Lower leg skin (tissue), 4 donors: ENCODE measurements at regions not wholly inside any gene's neighbourhood (a gene's known extent, or its start where the extent isn't known, plus 50 kb on each side); places are given as distances from the start of the nearest gene placed in this dataset.

Source experiments
- DNase-seq, 2 donors: peaks; one replicate each; pipeline ENCODE4 v3.0.0-alpha.2; 2019; ENCODE audit warnings: low spot score in 2 of 2
- H3K4me3 ChIP-seq: fragments of 200-600 bp; sonication (generic); 2 replicates; pipeline ENCODE4 v1.5.1; 2017; ENCODE audit warnings: mild to moderate bottlenecking, low read depth; ENCODE audit not compliant: poor library complexity, severe bottlenecking
- POLR2A ChIP-seq, 2 donors: fragments of 450-650 bp; IDR thresholded peaks; one replicate each; pipeline ENCODE4 v1.6.1; 2016 to 2017; ENCODE audit warnings: antibody characterized with exemption in 2 of 2, mild to moderate bottlenecking in 1 of 2, moderate library complexity in 1 of 2
- WGBS, 2 donors: methylation state at CpG; one replicate each; pipeline ENCODE4 v1.1.5; 2018; 5-methylcytosine and 5-hydroxymethylcytosine counted together
- intact Hi-C: fragments of 100-400 bp; cut with DNase I; formaldehyde crosslinking; loops from one replicate; pipeline ENCODE4 v1.15.0; 2023; ENCODE audit warnings: low total_unique reads
- TF ChIP-seq, protein P1 (sequence below), 3 donors: fragments of 450-650 bp; IDR thresholded peaks; one replicate each; pipeline ENCODE4 v1.5.1; 2016; ENCODE audit warnings: antibody characterized with exemption in 3 of 3, mild to moderate bottlenecking in 3 of 3, moderate library complexity in 2 of 3

GRCh38 chr6:170017603-170018320 lies 266.3 kb downstream of the ERMARD start:
- intact Hi-C loops = no loop called here
- WGBS, 2 donors = 88 to 91% methylated on average over 11 of the region's 11 CpGs
- no peak overlapping the region for H3K4me3 ChIP-seq
- TF ChIP-seq POLR2A (IDR thresholded peaks at IDR 0.05) = no peak
- TF ChIP-seq, protein P1, sequence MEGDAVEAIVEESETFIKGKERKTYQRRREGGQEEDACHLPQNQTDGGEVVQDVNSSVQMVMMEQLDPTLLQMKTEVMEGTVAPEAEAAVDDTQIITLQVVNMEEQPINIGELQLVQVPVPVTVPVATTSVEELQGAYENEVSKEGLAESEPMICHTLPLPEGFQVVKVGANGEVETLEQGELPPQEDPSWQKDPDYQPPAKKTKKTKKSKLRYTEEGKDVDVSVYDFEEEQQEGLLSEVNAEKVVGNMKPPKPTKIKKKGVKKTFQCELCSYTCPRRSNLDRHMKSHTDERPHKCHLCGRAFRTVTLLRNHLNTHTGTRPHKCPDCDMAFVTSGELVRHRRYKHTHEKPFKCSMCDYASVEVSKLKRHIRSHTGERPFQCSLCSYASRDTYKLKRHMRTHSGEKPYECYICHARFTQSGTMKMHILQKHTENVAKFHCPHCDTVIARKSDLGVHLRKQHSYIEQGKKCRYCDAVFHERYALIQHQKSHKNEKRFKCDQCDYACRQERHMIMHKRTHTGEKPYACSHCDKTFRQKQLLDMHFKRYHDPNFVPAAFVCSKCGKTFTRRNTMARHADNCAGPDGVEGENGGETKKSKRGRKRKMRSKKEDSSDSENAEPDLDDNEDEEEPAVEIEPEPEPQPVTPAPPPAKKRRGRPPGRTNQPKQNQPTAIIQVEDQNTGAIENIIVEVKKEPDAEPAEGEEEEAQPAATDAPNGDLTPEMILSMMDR (IDR thresholded peaks at IDR 0.05) = no peak
- peak in 1 of 2 donors; percentile 14 for DNase-seq

GRCh38 chr6:170013815-170014214 lies 262.4 kb downstream of the ERMARD start:
- TF ChIP-seq, protein P1 (IDR thresholded peaks at IDR 0.05) = no peak
- TF ChIP-seq POLR2A (IDR thresholded peaks at IDR 0.05) = no peak
- intact Hi-C loops = no loop called here
- 91 to 97% methylated on average over 2 of the region's 2 CpGs for WGBS, 2 donors
- DNase-seq = peak in 1 of 2 donors; percentile 7
- no peak overlapping the region for H3K4me3 ChIP-seq

- 78 to 86% methylated on average over 2 of the region's 2 CpGs for WGBS, 2 donors
- TF ChIP-seq, protein P1 (IDR thresholded peaks at IDR 0.05) = no peak
- no peak for TF ChIP-seq POLR2A (IDR thresholded peaks at IDR 0.05)
- intact Hi-C loops = no loop called here
- DNase-seq = peak in 1 of 2 donors; percentile 59
- no peak overlapping the region for H3K4me3 ChIP-seq
Observed at GRCh38 chr6:170012037-170012330, 260.6 kb downstream of the ERMARD start.

GRCh38 chr6:170011204-170012036 lies 260.0 kb downstream of the ERMARD start:
- intact Hi-C loops = no loop called here
- 55 to 62% methylated on average over 22 to 23 of the region's 23 CpGs for WGBS, 2 donors
- no peak overlapping the region for H3K4me3 ChIP-seq
- DNase-seq = peak in 1 of 2 donors; percentile 79
- no peak for TF ChIP-seq POLR2A (IDR thresholded peaks at IDR 0.05)
- TF ChIP-seq, protein P1 (IDR thresholded peaks at IDR 0.05) = no peak

GRCh38 chr6:170010665-170011203 lies 259.3 kb downstream of the ERMARD start:
- WGBS, 2 donors = 67 to 70% methylated on average over 13 of the region's 13 CpGs
- TF ChIP-seq, protein P1 (IDR thresholded peaks at IDR 0.05) = no peak
- no peak for TF ChIP-seq POLR2A (IDR thresholded peaks at IDR 0.05)
- intact Hi-C loops = no loop called here
- peak in 1 of 2 donors; percentile 75 for DNase-seq
- H3K4me3 ChIP-seq = no peak overlapping the region
